ENCODE measurements at regions not wholly inside any gene's neighbourhood (a gene's known extent, or its start where the extent isn't known, plus 50 kb on each side); places are given as distances from the start of the nearest gene placed in this dataset.

DNA sequence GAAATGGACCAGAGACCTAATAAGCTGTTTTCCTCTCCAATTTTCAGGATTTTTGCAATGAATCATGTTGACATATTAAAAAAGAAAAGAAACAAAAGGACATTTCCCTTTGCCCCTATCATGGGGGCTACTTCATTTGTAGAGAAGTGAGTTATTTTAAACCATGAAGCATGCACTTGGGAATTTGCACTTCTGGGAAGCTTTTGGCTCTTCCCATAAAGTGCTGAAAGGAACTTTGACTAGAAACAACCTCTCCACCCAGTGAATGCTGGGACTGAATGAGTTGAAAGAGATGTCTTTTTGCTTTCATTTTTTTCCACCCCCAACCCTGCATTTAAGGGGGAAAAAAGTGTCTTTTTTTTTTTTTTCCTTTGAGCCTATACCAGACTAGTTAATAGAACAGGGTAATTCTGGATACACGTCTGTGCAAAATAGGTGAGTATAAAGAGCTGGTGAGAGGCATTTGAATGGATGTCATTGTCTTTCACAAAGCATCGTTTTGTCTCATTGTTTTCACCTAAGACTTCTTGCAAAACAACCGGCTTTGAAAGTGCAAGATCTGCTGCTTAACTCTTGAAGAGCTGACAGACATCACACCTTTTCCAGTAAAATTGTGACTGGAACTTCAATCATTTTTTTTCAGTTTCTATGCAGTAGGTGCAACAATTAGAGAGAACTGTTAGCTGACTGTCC, 138.7 kb upstream of the BACH2 start:
- no peak for DNase-seq (ENCODE audit: low spot score)

DNA sequence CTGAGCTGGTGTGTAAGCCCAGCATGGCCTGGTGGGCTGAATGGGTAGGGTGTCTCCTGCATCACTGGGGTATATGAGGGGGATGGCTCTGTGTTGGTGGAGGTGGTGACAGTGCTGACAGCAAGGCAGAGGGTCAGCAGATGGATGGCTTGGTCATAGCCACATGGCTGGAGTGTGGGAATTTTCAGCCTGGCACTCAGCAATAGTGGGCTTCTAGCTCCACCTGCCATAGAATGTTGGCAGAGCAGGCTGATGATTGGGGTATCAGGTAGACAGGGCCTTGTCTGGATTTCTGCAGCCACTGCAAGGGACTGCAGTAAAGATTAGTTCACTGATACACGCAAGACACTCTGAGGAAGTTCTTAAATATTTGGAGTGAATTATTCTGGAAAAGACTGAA, 137.5 kb upstream of the BACH2 start:
- no peak for DNase-seq (ENCODE audit: low spot score)

DNA sequence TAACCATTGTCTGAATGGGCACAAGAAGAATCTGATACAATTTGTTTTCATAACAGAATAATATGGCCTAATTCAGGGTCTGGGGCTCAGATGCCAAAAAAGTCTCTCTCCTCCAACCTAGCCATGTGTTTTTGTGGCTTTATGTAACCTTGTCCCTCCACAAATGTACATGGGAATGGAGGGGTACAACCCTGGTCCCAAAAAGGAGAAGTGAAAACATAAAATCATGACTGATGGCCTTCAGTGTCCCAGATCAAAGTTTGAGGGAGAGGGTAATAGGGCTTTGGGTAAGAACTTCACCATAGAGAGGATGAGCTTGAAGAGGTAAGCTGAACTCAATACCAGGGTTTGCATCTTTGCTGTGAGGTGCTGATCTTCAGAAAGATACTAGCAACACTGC, 136.3 kb upstream of the BACH2 start:
- DNase-seq (ENCODE audit: low spot score) = no peak

DNA sequence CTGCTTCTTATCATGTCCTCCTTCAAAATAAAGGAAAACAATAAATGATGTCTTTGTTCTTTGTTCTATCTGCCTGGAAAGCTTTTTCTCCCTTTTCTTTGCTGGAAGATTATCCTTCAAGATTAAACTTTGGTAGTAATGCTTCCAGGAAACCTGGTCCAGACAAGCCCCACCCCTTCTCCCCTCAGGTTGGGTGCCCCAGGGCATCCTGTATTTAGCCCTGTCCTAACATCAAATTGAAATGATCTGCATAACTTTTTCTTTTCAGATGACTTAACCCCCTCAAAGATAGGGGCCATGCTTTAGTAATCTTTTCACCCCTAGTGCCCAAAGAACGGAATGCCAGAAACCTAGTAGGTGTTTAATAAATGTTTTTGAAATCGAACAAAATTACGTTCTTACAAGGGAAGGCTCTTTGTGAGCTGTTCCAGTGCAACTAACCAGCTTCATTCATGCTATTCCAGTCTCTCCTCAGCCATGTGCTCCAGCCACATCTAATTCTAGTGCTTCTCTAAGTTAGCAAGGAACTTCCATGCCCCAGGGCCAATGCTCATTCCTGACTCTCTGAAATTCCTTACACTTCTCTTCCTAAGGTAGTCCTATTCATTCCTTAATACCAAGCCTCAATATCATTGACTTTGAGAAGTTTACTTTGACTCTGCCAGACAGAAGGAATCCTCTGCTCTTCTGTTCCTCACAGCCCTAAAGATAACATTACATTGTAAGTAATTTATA, 135.6 kb upstream of the BACH2 start:
- DNase-seq (ENCODE audit: low spot score) = no peak

DNA sequence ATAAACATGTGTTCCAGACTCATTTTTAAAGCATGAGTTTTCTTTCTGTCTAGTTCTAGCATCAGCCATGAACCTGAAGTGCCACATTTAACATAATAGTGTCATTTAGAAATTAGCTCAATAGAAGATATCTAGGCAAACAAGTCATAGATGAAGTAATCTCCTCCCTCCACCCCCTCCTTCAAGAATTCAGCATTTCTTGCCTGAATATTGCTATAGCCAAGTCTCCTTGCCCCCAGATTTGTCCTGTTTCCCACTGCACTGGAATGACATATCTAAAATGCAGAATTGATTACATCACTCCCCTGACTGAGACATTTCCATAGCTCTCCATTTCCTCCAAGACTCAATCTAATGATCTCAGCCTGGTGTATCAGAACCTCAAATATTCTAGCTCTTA, 134.9 kb upstream of the BACH2 start:
- DNase-seq (ENCODE audit: low spot score) = no peak

DNA sequence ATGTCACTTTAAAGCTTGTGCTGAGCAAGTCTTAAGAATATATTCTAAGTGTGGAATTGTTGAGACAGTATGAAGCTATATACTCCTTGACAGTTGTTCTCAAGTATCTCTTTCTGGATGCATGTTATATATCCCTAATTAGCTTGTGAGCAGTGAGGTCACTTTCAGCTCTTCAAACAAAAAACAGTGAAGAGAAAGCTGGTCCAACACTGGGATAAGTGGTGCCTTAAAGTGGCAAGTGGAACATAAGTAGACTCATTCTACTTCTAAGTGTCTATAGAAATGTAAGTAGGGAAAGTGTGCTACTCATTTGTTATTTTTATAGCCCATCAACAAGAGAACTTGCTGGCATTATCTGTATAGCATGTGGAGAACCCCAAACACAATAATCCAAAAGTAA, 133.1 kb upstream of the BACH2 start:
- no peak for DNase-seq (ENCODE audit: low spot score)

DNA sequence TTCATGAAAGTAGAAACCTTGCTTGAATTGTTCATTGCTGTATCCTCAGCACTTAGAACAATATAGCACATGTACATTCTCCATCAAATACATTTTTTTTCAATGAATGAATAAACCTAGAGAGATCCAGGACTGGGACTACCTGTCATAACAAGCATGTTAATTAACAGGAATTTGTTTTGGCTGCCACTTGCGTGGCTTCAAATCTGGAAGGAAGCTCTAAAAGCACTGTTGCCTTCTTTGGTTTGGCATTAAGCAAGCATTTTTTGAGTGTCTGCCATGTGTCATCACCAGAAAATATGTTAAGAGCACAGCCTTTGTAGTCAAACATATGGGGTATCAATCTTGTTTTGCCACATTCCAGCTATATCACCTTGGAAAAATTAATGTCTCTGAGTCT, 131.9 kb upstream of the BACH2 start:
- no peak for DNase-seq (ENCODE audit: low spot score)

DNA sequence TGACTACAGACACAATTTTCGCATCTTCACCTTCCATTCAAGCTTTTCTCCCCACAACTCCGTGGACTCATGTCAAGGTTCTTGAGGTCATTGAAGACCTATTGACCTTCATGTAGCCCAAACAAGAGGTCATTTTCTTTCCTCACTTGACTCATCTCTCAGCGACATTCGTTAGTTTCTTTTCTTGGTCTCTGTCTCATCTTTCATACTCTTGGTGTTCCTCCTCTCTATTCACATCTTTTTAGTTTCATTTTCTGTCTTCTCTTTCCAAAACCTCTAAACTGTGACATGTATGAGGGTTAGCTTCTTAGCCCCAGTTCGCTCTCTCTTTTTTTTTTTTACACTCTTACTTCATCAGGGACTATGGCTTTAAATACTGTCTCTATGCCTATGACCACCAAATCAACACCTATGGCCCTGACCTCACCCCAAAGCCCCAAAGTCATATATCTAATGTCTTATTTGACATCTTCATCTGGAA, 128.6 kb upstream of the BACH2 start:
- DNase-seq (ENCODE audit: low spot score) = no peak

DNA sequence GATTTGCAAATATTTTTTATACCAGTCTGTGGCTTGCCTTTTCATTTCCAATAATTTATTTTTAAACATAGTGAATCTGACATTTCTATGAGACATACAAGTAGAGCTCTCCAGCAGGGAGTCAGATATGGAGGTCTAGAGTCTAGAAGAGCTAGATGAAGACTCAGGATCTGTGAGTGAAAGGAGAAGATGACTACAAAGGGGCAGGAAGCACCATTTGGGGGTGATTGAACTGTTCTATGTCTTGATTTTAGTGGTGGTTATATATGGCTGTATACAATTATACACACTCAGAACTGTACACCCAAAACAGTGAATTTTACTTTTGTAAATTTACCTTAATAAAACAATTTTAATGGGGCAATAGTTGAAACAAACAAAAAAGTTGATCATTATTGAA, 127.9 kb upstream of the BACH2 start:
- DNase-seq (ENCODE audit: low spot score) = no peak

DNA sequence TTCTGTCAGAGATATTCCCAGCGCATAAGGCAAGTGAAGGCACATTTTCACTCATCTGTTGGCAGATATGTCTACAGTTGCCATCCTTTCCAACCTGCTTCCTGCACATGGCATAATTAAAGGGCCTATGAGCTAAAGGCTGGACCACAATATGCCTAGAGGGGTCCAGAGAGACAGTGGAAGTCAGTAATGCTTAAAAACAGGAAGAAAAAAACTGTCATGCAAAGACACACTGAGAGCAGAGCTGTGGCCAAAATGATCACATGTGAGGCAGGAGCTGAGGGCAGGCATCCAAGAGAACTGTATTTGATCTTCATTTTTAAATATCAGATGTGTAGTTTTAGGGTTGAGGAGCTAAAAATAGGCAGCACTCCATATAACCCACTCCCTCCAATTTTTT, 125.0 kb upstream of the BACH2 start:
- DNase-seq (ENCODE audit: low spot score) = no peak

DNA sequence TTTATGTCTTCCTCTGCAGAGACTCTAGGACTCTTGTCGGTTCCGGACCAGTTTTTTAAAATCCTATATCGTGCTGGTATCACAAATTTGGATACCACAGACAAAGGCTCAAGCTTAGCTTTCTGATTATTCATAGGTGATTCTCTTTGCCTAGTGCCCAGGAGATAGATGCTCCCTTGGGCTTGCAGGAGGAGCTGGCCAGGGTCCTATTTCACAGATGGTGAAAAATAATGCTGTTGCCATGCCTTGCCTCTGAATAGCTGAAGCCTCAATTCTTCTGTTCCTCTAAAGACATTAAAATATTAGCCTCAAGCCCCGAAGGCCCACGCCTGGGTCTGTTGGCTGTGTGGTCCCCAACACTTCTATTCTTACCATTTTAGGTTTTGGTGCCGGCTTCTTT, 123.9 kb upstream of the BACH2 start:
- no peak for DNase-seq (ENCODE audit: low spot score)

DNA sequence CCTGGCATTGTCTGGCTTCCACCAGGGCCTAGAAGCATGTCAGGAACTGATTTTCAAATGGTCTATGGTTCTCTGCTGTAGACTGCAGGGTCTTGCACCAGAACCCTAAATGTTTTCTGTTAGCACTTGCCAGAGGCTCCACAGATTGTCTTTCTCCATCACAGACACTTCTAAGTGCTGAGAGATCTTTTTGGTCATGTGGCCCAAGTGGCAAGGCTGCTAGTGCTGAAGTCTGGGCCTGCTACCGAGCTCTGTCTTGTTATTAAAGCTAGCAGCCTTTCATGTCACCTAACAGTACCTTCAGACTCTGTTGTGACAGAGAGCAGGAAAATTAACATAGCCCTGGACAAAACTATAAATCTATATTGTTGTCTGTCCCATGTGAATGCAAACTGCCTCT, 120.7 kb upstream of the BACH2 start:
- no peak for DNase-seq (ENCODE audit: low spot score)

DNA sequence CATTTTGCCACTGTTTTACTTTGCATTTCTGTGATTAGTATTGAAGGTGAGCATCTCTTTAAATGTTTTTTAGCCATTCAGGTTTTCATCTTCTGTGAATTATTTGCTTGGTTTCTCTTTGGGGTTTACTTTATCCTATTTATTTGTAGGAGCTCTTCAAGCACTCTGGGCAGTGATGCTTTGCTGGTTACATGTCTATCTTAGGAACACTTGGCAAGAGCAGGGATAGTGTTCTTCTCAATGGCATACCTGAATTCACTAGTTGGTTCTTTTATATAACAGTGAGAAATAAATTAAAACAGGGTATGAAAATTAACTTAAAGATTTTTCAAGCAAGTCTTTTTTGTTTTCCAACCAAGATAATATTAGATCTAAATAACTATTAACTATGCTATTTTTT, 119.7 kb upstream of the BACH2 start:
- DNase-seq (ENCODE audit: low spot score) = no peak

DNA sequence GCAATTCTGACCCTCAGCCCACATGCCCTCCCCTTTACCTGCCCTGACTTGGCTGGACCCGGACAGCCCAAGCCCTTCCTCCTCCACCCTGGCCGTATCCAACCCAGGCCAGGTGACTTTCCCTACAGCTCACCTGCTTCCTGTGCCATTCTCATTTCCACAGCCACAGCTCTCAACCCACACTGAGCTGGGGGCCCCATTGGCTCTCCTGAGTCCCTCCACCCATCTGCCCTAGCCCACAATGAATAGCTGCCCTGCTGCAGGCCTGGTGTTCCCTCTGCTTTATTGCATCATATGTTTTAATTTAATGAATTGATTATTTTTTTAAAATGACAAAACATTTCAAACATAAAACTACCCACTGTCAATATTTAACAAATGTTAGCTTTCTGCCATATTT, 118.5 kb upstream of the BACH2 start:
- DNase-seq (ENCODE audit: low spot score) = no peak

DNA sequence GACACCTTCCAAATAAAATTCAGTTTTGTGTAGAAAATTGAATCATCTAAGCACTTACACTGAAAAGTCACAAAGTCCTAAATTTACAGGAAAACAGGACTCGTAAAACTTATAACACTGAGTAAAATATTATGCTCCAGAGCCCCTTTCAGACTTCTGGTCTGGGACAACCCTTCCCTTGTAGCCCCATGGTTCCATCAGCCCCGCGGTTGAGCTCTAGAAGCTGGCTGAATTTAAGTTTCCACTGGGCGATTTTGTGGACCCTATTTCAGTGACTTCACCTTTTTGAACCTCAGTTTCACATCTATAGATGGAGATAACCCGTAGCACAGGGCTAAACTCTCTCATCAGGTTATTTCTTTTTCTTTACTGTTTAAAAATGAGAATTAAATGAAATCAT, 117.7 kb upstream of the BACH2 start:
- no peak for DNase-seq (ENCODE audit: low spot score)

DNA sequence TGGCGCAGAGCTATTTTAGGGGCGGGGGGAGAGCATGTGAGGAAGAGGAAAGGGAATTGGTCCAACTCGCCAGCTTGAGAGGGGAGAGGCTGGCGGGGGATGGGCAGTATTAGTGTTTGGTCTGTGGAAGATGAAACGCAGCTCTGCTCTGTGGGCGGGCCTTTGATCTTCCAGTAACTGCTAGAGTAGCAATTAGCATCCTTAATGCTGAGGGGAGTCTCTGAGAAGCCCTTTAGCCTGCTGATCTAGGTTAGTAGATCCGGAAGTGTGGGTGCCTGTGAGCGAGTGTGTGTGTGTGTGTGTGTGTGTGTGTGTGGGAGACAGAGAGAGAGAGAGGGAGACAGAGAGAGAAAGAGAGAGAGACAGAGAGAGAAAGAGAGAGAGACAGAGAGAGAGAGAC, 117.2 kb upstream of the BACH2 start:
- no peak for DNase-seq (ENCODE audit: low spot score)

DNA sequence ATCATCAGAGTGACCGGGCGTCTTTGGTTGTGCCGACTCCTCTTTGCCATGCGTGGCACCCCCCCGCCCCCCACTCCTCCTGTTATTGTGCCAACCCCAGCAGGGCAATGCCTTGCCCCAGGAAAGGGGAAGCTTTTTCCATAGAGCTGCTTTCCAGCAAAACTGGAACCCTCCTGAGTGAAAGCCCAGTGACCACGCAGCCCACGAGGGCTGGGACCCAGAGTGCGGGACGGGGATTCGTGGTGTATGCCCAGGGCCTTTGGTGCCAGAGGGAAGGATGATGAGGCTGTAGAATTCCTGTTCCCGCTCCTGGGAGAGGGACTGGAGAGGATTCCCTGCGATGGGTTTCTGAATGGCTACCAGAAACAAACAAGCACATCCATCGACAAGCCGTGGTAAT, 116.8 kb upstream of the BACH2 start:
- DNase-seq (ENCODE audit: low spot score) = no peak

DNA sequence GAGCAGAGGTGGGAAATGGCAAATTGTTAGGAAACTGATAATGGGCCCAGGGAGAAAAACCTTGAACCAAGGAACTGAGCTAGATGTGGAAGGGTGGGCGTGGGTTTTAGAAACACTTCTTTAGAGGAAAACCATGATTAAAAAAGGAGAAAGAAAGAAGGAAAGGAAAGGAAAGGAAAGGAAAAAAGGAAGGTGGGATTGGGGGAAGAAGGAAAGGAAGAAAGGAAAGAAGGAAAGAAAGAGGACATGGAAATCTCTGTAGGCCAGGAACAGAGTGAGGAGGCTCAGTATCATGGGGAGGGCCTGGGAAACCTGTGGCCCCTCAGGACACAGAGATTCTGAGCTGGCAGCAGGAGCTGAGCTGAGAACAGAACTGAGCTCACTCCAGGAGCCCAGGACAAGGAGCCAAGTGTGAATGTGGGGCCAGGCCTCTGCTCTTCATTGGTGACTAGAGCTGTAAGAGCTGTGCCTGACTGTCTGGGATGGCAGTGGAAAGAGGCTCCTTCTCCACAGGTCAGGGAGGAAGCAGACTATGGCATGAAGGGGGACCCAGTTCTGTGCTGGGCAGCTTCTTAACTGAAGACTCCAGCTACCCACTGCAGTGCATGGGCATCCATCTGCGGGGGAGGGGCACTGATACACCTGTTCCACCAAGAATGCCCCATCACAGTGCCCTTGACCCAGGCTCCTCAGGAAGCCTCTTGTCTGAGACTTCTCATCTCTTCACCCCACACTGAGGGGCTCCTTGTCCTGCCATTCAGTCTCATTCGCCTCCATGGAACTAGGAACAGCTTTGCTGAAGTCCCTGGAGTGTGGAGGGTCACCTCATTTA, 116.1 kb upstream of the BACH2 start:
- no peak for DNase-seq (ENCODE audit: low spot score)

DNA sequence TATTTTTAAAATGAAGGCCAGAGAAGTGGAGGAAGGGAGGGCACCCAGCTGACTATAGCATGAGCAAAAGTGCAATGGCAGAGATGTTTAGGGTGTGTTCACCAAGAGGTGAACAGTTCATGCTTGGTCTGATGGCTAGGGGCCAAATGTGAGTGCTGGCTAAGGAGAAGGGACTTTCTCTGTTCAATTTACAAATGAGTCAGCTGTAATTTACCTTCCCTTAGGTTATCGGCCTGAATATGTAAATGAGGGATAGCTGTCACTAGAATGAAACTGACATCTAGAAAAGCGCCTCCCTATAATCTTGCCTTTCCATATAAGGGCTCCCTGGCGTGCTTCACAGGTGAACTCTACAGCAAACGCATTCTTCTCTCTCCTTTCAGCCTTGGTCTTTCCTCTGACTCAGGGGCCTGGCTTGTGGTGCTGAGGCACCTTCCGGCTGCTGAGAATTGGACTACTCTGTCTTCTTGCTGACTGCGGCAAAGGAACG, 114.7 kb upstream of the BACH2 start:
- peak; percentile 22 for DNase-seq (ENCODE audit: low spot score)

DNA sequence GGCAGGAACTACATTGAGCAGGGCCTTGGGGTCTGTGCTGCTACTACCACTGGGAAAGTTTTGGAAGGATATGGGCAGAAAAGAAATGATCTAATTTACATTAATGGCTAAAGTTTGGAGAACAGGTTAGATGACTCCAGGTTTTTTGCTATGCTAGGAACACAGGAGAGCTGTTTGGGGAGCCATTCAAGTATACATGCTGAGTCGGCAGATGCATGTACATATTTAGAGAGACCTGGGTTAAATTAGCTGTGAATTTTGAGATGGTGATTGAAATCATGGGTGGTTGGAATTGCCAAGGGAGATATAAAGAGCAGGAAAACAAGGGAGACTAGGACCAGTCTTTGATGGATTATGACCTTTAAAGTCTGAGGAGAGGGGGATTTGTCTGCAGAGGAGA, 113.1 kb upstream of the BACH2 start:
- DNase-seq (ENCODE audit: low spot score) = no peak

DNA sequence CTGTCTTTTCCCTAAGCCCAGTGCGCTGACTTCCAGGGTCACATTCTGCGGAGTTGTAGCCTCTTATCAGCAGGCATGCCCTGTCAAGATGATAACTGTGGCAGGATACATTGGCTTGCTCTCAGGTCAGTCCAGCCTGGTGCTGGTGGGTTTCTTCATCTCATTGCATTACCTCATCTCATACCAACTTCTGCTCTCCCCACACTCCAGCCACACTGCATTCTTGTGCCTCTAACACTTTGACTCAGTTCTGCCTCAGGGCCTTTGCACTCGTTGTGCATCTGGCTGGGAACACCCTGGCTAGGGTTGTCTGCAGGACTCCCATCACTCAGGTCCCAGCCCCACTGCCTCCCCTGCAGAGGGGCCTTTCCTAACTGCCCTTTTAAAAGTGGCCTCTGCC, 110.3 kb upstream of the BACH2 start:
- peak; percentile 42 for DNase-seq (ENCODE audit: low spot score)

DNA sequence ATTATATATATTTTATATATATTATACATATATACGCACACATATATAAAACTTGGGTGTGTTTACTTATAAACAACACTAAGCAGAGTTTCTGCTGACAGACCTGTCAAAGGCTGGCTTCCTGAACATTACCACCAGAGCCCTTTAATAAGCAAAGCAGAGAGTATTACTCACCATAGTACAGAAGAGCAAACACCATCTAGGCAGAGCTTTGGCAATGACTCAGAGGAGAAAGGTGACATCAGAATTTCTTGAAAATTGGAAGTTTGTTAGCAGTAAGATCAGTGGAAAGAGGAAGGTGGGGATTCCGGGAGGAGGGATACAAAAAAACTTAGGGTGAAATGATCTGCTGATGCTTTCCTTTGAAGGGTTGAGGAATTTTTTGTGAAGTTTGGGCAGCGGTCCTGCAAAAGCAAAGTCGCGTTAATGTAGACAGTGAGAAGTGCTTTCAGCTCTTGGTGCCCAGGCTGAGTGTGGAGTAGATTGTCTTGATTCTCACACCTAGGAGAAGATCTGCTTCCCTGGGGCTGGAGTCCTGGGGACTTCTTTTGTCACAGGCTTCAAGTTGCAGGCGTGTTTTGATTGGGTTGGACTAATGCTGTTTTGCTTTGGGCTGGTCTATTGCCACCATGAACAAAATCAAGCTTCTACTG, 109.6 kb upstream of the BACH2 start:
- peak; percentile 77 for DNase-seq (ENCODE audit: low spot score)

Data from H4 (cell line).